Fibroblast of mammary gland (primary cell): ENCODE measurements at regions not wholly inside any gene's neighbourhood (a gene's known extent, or its start where the extent isn't known, plus 50 kb on each side); places are given as distances from the start of the nearest gene placed in this dataset.

Experiments used
- DNase-seq: peaks from one replicate; pipeline ENCODE4 v3.0.0-alpha.2; 2010; ENCODE audit warnings: low read depth
- H3K4me3 ChIP-seq: 2 replicates; pipeline ENCODE4 v1.5.1; 2011; ENCODE audit warnings: low read depth, mild to moderate bottlenecking, low read length, moderate library complexity; ENCODE audit not compliant: control insufficient read depth
- CTCF ChIP-seq: conservative IDR thresholded peaks from 2 replicates; pipeline ENCODE4 v1.5.1; 2011; ENCODE audit warnings: low read depth, low read length, inconsistent platforms; ENCODE audit not compliant: control insufficient read depth, insufficient read depth

GRCh38 chr6:164258421-164258820 lies 843.9 kb downstream of the QKI start:
- TF ChIP-seq CTCF = no peak
- DNase-seq = no peak
- no peak overlapping the region for H3K4me3 ChIP-seq

- TF ChIP-seq CTCF = no peak
- peak; percentile 15 for DNase-seq
- H3K4me3 ChIP-seq = no peak overlapping the region
Observed at GRCh38 chr6:164252948-164253347, 838.4 kb downstream of the QKI start.

- DNase-seq = no peak
- no peak for TF ChIP-seq CTCF
- H3K4me3 ChIP-seq = no peak overlapping the region
Observed at GRCh38 chr6:164252291-164252690, 837.8 kb downstream of the QKI start.

GRCh38 chr6:164247106-164247505 lies 832.6 kb downstream of the QKI start:
- DNase-seq = peak; percentile 84
- TF ChIP-seq CTCF = peak; percentile 5
- no peak overlapping the region for H3K4me3 ChIP-seq

GRCh38 chr6:164246082-164246481 lies 831.6 kb downstream of the QKI start:
- DNase-seq = no peak

GRCh38 chr6:164243949-164244348 lies 829.4 kb downstream of the QKI start:
- no peak for TF ChIP-seq CTCF
- DNase-seq = peak; percentile 16
- H3K4me3 ChIP-seq = no peak overlapping the region

More at GRCh38 chr6:164246082-164246481, 831.6 kb downstream of the QKI start:
- TF ChIP-seq CTCF = no peak
- no peak overlapping the region for H3K4me3 ChIP-seq

- no peak overlapping the region for H3K4me3 ChIP-seq
- no peak for DNase-seq
- no peak for TF ChIP-seq CTCF
Observed at GRCh38 chr6:164243012-164243610, 828.6 kb downstream of the QKI start.
